ENCODE measurements at regions not wholly inside any gene's neighbourhood (a gene's known extent, or its start where the extent isn't known, plus 50 kb on each side); places are given as distances from the start of the nearest gene placed in this dataset.

GRCh38 chrX:68999356-68999755 is 165.9 kb downstream of the PJA1 start:
- no TSS peak for BruUV-seq (replicated peaks)
- TF ChIP-seq POLR2AphosphoS5 (IDR thresholded peaks at IDR 0.05; ENCODE audit: low read depth, low read length) (no peak), SIN3A (IDR thresholded peaks at IDR 0.05; ENCODE audit: borderline replicate concordance, insufficient read depth, low read depth, low read length) (no peak), TCF7L2 (IDR thresholded peaks at IDR 0.05; ENCODE audit: low read depth, low read length) (no peak), CTCF (IDR thresholded peaks at IDR 0.05) (no peak)
- TF ChIP-seq, protein P1, sequence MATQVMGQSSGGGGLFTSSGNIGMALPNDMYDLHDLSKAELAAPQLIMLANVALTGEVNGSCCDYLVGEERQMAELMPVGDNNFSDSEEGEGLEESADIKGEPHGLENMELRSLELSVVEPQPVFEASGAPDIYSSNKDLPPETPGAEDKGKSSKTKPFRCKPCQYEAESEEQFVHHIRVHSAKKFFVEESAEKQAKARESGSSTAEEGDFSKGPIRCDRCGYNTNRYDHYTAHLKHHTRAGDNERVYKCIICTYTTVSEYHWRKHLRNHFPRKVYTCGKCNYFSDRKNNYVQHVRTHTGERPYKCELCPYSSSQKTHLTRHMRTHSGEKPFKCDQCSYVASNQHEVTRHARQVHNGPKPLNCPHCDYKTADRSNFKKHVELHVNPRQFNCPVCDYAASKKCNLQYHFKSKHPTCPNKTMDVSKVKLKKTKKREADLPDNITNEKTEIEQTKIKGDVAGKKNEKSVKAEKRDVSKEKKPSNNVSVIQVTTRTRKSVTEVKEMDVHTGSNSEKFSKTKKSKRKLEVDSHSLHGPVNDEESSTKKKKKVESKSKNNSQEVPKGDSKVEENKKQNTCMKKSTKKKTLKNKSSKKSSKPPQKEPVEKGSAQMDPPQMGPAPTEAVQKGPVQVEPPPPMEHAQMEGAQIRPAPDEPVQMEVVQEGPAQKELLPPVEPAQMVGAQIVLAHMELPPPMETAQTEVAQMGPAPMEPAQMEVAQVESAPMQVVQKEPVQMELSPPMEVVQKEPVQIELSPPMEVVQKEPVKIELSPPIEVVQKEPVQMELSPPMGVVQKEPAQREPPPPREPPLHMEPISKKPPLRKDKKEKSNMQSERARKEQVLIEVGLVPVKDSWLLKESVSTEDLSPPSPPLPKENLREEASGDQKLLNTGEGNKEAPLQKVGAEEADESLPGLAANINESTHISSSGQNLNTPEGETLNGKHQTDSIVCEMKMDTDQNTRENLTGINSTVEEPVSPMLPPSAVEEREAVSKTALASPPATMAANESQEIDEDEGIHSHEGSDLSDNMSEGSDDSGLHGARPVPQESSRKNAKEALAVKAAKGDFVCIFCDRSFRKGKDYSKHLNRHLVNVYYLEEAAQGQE (IDR thresholded peaks at IDR 0.05; ENCODE audit: insufficient read depth in 1 of 2, low read depth in 2 of 2, low read length in 1 of 2): no peak
- no peaks in the 10 kb centered on the region for H3K27me3 ChIP-seq (ENCODE audit: control insufficient read depth, insufficient read depth, low read length)
- CTCF ChIA-PET: no interaction called here
- no peak for ATAC-seq
- POLR2A ChIA-PET: no interaction called here
- no peak for DNase-seq (ENCODE audit: low read depth, low spot score)
- in situ Hi-C loops (cut with HindIII; ENCODE audit: low pct_unique_long_range_greater_than_20kb, low sequenced_read_pairs) (no loop called here), intact Hi-C loops (cut with micrococcal nuclease; ENCODE audit: unreplicated experiment) (no loop called here)
- H3K4me1 ChIP-seq (ENCODE audit: control insufficient read depth, insufficient read depth, low read length): no peaks in the 10 kb centered on the region
- H3K9me3 ChIP-seq (ENCODE audit: control insufficient read depth, insufficient read depth, low read depth, low read length): no peaks in the 10 kb centered on the region
- no peak overlapping the region for H3K4me3 ChIP-seq (ENCODE audit: low read depth in 2 of 2, low read length in 2 of 2)
- no peak overlapping the region for H3K27ac ChIP-seq (ENCODE audit: low read length)
- H3K36me3 ChIP-seq (ENCODE audit: control insufficient read depth, insufficient read depth, low read length): no peaks in the 10 kb centered on the region

- DNase-seq (ENCODE audit: low read depth, low spot score) (no peak), ATAC-seq (no peak)
- H3K27ac ChIP-seq (ENCODE audit: low read length): no peak overlapping the region
- no peaks in the 10 kb centered on the region for H3K9me3 ChIP-seq (ENCODE audit: control insufficient read depth, insufficient read depth, low read depth, low read length)
- ChIA-PET CTCF (no interaction called here), POLR2A (no interaction called here)
- no TSS peak for BruUV-seq (replicated peaks)
- H3K27me3 ChIP-seq (ENCODE audit: control insufficient read depth, insufficient read depth, low read length): no peaks in the 10 kb centered on the region
- no peak overlapping the region for H3K4me3 ChIP-seq (ENCODE audit: low read depth in 2 of 2, low read length in 2 of 2)
- H3K4me1 ChIP-seq (ENCODE audit: control insufficient read depth, insufficient read depth, low read length): no peaks in the 10 kb centered on the region
- in situ Hi-C loops (cut with HindIII; ENCODE audit: low pct_unique_long_range_greater_than_20kb, low sequenced_read_pairs) (no loop called here), intact Hi-C loops (cut with micrococcal nuclease; ENCODE audit: unreplicated experiment) (no loop called here)
- no peak for TF ChIP-seq SIN3A (IDR thresholded peaks at IDR 0.05; ENCODE audit: borderline replicate concordance, insufficient read depth, low read depth, low read length)
- no peak for TF ChIP-seq TCF7L2 (IDR thresholded peaks at IDR 0.05; ENCODE audit: low read depth, low read length)
- H3K36me3 ChIP-seq (ENCODE audit: control insufficient read depth, insufficient read depth, low read length): no peaks in the 10 kb centered on the region
Measured at GRCh38 chrX:68998716-68999115, 166.5 kb downstream of the PJA1 start.

DNA sequence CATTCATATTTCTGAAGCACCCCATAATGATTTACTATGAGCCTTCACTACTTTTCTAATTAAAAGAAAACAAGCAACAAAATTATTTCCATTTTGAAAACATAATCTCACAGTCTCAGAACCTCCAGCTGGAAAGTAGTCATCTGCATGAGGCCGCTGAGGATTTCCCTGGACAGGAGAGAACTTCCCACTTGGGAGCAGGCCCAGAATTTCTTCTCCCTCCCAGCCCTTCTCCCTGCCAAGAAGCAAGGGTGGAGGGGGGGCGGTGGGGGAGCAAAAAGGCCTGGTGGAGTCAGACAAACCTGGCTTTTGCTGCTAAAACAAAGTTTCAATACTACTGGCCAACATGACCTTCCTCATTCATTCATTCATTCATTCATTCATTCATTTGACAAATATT is 167.3 kb downstream of the PJA1 start:
- Histone ChIP-seq H3K27ac (ENCODE audit: low read length) (no peak overlapping the region), H3K9me3 (ENCODE audit: control insufficient read depth, insufficient read depth, low read depth, low read length) (no peaks in the 10 kb centered on the region), H3K36me3 (ENCODE audit: control insufficient read depth, insufficient read depth, low read length) (no peaks in the 10 kb centered on the region), H3K4me3 (ENCODE audit: low read depth in 2 of 2, low read length in 2 of 2) (no peak overlapping the region), H3K27me3 (ENCODE audit: control insufficient read depth, insufficient read depth, low read length) (no peaks in the 10 kb centered on the region), H3K4me1 (ENCODE audit: control insufficient read depth, insufficient read depth, low read length) (no peaks in the 10 kb centered on the region)
- DNase-seq (ENCODE audit: low read depth, low spot score) (no peak), ATAC-seq (no peak)
- TF ChIP-seq CTCF (IDR thresholded peaks at IDR 0.05): no peak
- TF ChIP-seq POLR2AphosphoS5 (IDR thresholded peaks at IDR 0.05; ENCODE audit: low read depth, low read length): no peak
- no peak for TF ChIP-seq TCF7L2 (IDR thresholded peaks at IDR 0.05; ENCODE audit: low read depth, low read length)
- TF ChIP-seq SIN3A (IDR thresholded peaks at IDR 0.05; ENCODE audit: borderline replicate concordance, insufficient read depth, low read depth, low read length): no peak
- TF ChIP-seq, protein P1 (IDR thresholded peaks at IDR 0.05; ENCODE audit: insufficient read depth in 1 of 2, low read depth in 2 of 2, low read length in 1 of 2): no peak
- POLR2A ChIA-PET: no interaction called here
- in situ Hi-C loops (cut with HindIII; ENCODE audit: low pct_unique_long_range_greater_than_20kb, low sequenced_read_pairs): no loop called here
- CTCF ChIA-PET: no interaction called here
- intact Hi-C loops (cut with micrococcal nuclease; ENCODE audit: unreplicated experiment): no loop called here
- BruUV-seq (replicated peaks): no TSS peak
